T-helper 9 cell (primary cell): ENCODE measurements at regions not wholly inside any gene's neighbourhood (a gene's known extent, or its start where the extent isn't known, plus 50 kb on each side); places are given as distances from the start of the nearest gene placed in this dataset.
"Not testable (repeated sequence)": the region's sequence is repeated elsewhere in the genome, so short reads cannot be mapped to it uniquely, and the experiment has no call there.

Source experiments
- DNase-seq: peaks from one replicate; pipeline ENCODE4 v3.0.0-alpha.2; 2020

GRCh38 chr10:78212060-78212785 lies 178.6 kb downstream of the RPS24 start:
- no peak for DNase-seq

GRCh38 chr10:78212786-78213175 lies 179.1 kb downstream of the RPS24 start:
- no peak for DNase-seq

GRCh38 chr10:78214955-78215354 lies 181.3 kb downstream of the RPS24 start:
- DNase-seq = no peak

- no peak for DNase-seq
These were observed 182.0 kb downstream of the RPS24 start for GRCh38 chr10:78215645-78216044.

GRCh38 chr10:78217336-78217735 lies 183.7 kb downstream of the RPS24 start:
- no peak for DNase-seq

- DNase-seq = no peak
These were observed 185.3 kb downstream of the RPS24 start for GRCh38 chr10:78218798-78219490.

- DNase-seq = not testable (repeated sequence)
These were observed 185.9 kb downstream of the RPS24 start for GRCh38 chr10:78219568-78219967.

GRCh38 chr10:78220781-78221180 lies 187.1 kb downstream of the RPS24 start:
- no peak for DNase-seq

- no peak for DNase-seq
These were observed 188.6 kb downstream of the RPS24 start for GRCh38 chr10:78222096-78222790.

GRCh38 chr10:78223088-78223487 lies 189.4 kb downstream of the RPS24 start:
- no peak for DNase-seq

GRCh38 chr10:78224602-78225001 lies 190.9 kb downstream of the RPS24 start:
- no peak for DNase-seq

- DNase-seq = no peak
These were observed 191.9 kb downstream of the RPS24 start for GRCh38 chr10:78225594-78225993.

GRCh38 chr10:78229489-78229888 lies 195.8 kb downstream of the RPS24 start:
- DNase-seq = no peak

- no peak for DNase-seq
These were observed 196.4 kb downstream of the RPS24 start for GRCh38 chr10:78229950-78230675.

GRCh38 chr10:78231327-78231726 lies 197.7 kb downstream of the RPS24 start:
- no peak for DNase-seq

GRCh38 chr10:78231939-78232338 lies 198.3 kb downstream of the RPS24 start:
- no peak for DNase-seq

- no peak for DNase-seq
These were observed 202.9 kb downstream of the RPS24 start for GRCh38 chr10:78236416-78237015.

GRCh38 chr10:78237951-78238350 lies 204.3 kb downstream of the RPS24 start:
- not testable (repeated sequence) for DNase-seq

- DNase-seq = no peak
These were observed 213.6 kb downstream of the RPS24 start for GRCh38 chr10:78247266-78247665.

- DNase-seq = no peak
These were observed 214.2 kb downstream of the RPS24 start for GRCh38 chr10:78247821-78248220.

- DNase-seq = no peak
These were observed 215.2 kb downstream of the RPS24 start for GRCh38 chr10:78248651-78249464.

- no peak for DNase-seq
These were observed 216.0 kb downstream of the RPS24 start for GRCh38 chr10:78249690-78250089.
